GM12878 (cell line): ENCODE measurements at regions not wholly inside any gene's neighbourhood (a gene's known extent, or its start where the extent isn't known, plus 50 kb on each side); places are given as distances from the start of the nearest gene placed in this dataset.

Experiments
- CBFB ChIP-seq: IDR thresholded peaks from 2 replicates; pipeline ENCODE4 v1.6.1; 2016; ENCODE audit warnings: antibody characterized with exemption, low read depth
- CBX3 ChIP-seq: fragments of 200-600 bp; sonication (generic); IDR thresholded peaks from 2 replicates; pipeline ENCODE4 v1.6.1; 2016; ENCODE audit warnings: low read depth, borderline replicate concordance
- CREM ChIP-seq: IDR thresholded peaks from 2 replicates; pipeline ENCODE4 v1.6.1; 2014; ENCODE audit warnings: antibody characterized with exemption, low read depth
- KDM1A ChIP-seq: fragments of 200-600 bp; sonication (generic); IDR thresholded peaks from 2 replicates; pipeline ENCODE4 v1.6.1; 2016; ENCODE audit warnings: borderline replicate concordance
- MTA3 ChIP-seq: IDR thresholded peaks from 2 replicates; pipeline ENCODE4 v1.6.1; 2012; ENCODE audit warnings: low read length, inconsistent platforms, borderline replicate concordance
- MYC ChIP-seq: IDR thresholded peaks from 2 replicates; pipeline ENCODE4 v1.6.1; 2011; ENCODE audit warnings: mild to moderate bottlenecking, low read length, moderate library complexity, inconsistent platforms; ENCODE audit not compliant: insufficient read depth, insufficient replicate concordance, insufficient read length, severe bottlenecking
- NFIC ChIP-seq: IDR thresholded peaks from 2 replicates; pipeline ENCODE4 v1.6.1; 2012; ENCODE audit warnings: low read depth, mild to moderate bottlenecking, inconsistent platforms, low read length, moderate library complexity
- NFYB ChIP-seq: IDR thresholded peaks from 2 replicates; pipeline ENCODE4 v1.6.1; 2011; ENCODE audit warnings: low read depth, mild to moderate bottlenecking, low read length, improper control_type of control experiment, moderate library complexity; ENCODE audit not compliant: insufficient read depth
- POLR2AphosphoS5 ChIP-seq: IDR thresholded peaks from 2 replicates; pipeline ENCODE4 v1.6.1; 2011; ENCODE audit warnings: mild to moderate bottlenecking, low read length, inconsistent platforms
- SP1 ChIP-seq: IDR thresholded peaks from one replicate; pipeline ENCODE4 v1.6.1; 2011; ENCODE audit warnings: low read depth, low read length
- TF ChIP-seq, protein P1 (sequence below), 3 experiments: IDR thresholded peaks in 2 of 3; conservative IDR thresholded peaks in 1 of 3; 2 replicates each; pipeline ENCODE4 v1.5.1; 2011; ENCODE audit warnings: low read depth in 3 of 3, low read length in 3 of 3, mild to moderate bottlenecking in 3 of 3, control low read depth in 2 of 3, moderate library complexity in 2 of 3, inconsistent platforms in 1 of 3, mixed read lengths in 1 of 3; ENCODE audit not compliant: control insufficient read depth in 2 of 3, insufficient read depth in 1 of 3; ENCODE audit errors: extremely low read depth in 1 of 3
- TF ChIP-seq, protein P2 (sequence below): IDR thresholded peaks from 2 replicates; pipeline ENCODE4 v1.6.1; 2012; ENCODE audit warnings: low read depth, low read length, improper control_type of control experiment
- TF ChIP-seq, protein P3 (sequence below): IDR thresholded peaks from 2 replicates; pipeline ENCODE4 v1.6.1; 2011; ENCODE audit warnings: mild to moderate bottlenecking, low read depth, low read length, moderate library complexity; ENCODE audit not compliant: insufficient replicate concordance

DNA sequence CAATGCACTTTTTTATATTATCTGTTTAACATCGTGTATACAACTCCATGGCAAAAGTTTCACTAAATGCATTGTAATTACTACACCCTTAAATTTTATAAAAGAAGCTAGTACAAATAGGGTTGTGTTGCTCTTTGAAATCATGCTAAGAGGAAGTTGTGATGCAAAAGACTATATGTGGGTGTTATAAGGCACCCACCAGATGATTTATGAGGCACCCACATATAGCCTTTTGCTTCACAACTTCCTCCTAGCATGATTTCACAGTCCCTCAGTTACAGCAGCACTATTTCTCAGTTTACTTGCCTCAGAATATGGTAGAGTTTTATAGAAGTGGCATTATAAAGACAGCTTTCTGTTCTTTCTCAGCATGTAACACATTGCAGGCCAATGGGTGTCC lies 277.3 kb upstream of the DOK6 start:
- TF ChIP-seq SP1 (no peak), NFYB (no peak), MYC (no peak), MTA3 (no peak), POLR2AphosphoS5 (no peak), CREM (no peak), CBFB (no peak), NFIC (no peak), CBX3 (no peak), KDM1A (no peak)
- TF ChIP-seq, protein P1, sequence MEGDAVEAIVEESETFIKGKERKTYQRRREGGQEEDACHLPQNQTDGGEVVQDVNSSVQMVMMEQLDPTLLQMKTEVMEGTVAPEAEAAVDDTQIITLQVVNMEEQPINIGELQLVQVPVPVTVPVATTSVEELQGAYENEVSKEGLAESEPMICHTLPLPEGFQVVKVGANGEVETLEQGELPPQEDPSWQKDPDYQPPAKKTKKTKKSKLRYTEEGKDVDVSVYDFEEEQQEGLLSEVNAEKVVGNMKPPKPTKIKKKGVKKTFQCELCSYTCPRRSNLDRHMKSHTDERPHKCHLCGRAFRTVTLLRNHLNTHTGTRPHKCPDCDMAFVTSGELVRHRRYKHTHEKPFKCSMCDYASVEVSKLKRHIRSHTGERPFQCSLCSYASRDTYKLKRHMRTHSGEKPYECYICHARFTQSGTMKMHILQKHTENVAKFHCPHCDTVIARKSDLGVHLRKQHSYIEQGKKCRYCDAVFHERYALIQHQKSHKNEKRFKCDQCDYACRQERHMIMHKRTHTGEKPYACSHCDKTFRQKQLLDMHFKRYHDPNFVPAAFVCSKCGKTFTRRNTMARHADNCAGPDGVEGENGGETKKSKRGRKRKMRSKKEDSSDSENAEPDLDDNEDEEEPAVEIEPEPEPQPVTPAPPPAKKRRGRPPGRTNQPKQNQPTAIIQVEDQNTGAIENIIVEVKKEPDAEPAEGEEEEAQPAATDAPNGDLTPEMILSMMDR (IDR thresholded peaks at IDR 0.05 in 2 of 3, conservative IDR thresholded peaks at IDR 0.05 in 1 of 3; ENCODE audit: control insufficient read depth in 2 of 3, extremely low read depth in 1 of 3, insufficient read depth in 1 of 3, low read depth in 3 of 3, low read length in 3 of 3): no peak
- TF ChIP-seq, protein P2, sequence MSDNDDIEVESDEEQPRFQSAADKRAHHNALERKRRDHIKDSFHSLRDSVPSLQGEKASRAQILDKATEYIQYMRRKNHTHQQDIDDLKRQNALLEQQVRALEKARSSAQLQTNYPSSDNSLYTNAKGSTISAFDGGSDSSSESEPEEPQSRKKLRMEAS: no peak
- TF ChIP-seq, protein P3, sequence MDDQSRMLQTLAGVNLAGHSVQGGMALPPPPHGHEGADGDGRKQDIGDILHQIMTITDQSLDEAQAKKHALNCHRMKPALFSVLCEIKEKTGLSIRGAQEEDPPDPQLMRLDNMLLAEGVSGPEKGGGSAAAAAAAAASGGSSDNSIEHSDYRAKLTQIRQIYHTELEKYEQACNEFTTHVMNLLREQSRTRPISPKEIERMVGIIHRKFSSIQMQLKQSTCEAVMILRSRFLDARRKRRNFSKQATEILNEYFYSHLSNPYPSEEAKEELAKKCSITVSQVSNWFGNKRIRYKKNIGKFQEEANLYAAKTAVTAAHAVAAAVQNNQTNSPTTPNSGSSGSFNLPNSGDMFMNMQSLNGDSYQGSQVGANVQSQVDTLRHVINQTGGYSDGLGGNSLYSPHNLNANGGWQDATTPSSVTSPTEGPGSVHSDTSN: no peak
